GM21515 (cell line): ENCODE measurements at regions not wholly inside any gene's neighbourhood (a gene's known extent, or its start where the extent isn't known, plus 50 kb on each side); places are given as distances from the start of the nearest gene placed in this dataset.

ENCODE experiments used
- ATAC-seq: cut with Tn5 transposase; IDR thresholded peaks from one replicate; pipeline ENCODE4 v1.9.1; 2021; ENCODE audit not compliant: unreplicated experiment

- ATAC-seq: no peak
These were observed 67.3 kb upstream of the ERRFI1 start for GRCh38 chr1:8093221-8093980.

GRCh38 chr1:8092657-8093056 is 66.5 kb upstream of the ERRFI1 start:
- no peak for ATAC-seq

GRCh38 chr1:8091691-8092090 is 65.6 kb upstream of the ERRFI1 start:
- no peak for ATAC-seq

GRCh38 chr1:8090241-8090702 is 64.2 kb upstream of the ERRFI1 start:
- ATAC-seq: no peak

GRCh38 chr1:8089535-8090228 is 63.6 kb upstream of the ERRFI1 start:
- ATAC-seq: no peak

- ATAC-seq: no peak
These were observed 59.9 kb upstream of the ERRFI1 start for GRCh38 chr1:8086055-8086454.

GRCh38 chr1:8084913-8085312 is 58.8 kb upstream of the ERRFI1 start:
- no peak for ATAC-seq

GRCh38 chr1:8083739-8084484 is 57.8 kb upstream of the ERRFI1 start:
- no peak for ATAC-seq

GRCh38 chr1:8082945-8083344 is 56.8 kb upstream of the ERRFI1 start:
- no peak for ATAC-seq

GRCh38 chr1:8078176-8078671 is 52.1 kb upstream of the ERRFI1 start:
- ATAC-seq: no peak

- no peak for ATAC-seq
These were observed 51.5 kb upstream of the ERRFI1 start for GRCh38 chr1:8077602-8078001.

- no peak for ATAC-seq
These were observed 51.0 kb upstream of the ERRFI1 start for GRCh38 chr1:8077120-8077573.

GRCh38 chr1:8076176-8076575 is 50.1 kb upstream of the ERRFI1 start:
- no peak for ATAC-seq
